ENCODE measurements at regions not wholly inside any gene's neighbourhood (a gene's known extent, or its start where the extent isn't known, plus 50 kb on each side); places are given as distances from the start of the nearest gene placed in this dataset.

DNA sequence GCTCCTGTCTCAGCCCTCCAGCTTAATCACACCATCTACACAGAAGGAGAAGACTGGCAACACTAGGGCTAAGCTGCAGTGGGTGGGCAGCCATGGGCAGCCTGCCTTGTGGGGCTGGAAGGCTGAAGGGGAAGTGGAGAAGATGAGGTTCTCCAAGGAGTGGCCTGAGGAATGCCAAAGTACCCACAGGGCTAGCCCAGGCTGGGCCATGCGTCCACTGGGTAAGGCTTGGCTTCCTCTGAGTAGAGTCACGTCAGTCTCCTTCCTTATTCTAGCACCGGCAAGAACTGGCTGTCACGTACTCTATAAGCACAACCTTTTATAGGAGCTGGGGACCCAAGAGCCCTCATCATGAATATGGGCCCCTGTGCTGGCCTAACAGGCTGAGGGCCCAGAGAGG lies 110.6 kb upstream of the SIRPA start:
- no peaks in the 10 kb centered on the region for H3K9me3 ChIP-seq (ENCODE audit: control insufficient read depth, low read length)
- H3K4ac ChIP-seq (ENCODE audit: low read depth in 1 of 2, low read length in 2 of 2), result no peak overlapping the region
- H3K4me1 ChIP-seq (ENCODE audit: control insufficient read depth, insufficient read depth, low read depth, low read length), result no peaks in the 10 kb centered on the region
- H3K9ac ChIP-seq (ENCODE audit: low read length), result no peak overlapping the region
- no peak overlapping the region for H4K8ac ChIP-seq (ENCODE audit: low read length)
- H3K79me1 ChIP-seq (replicated peaks; ENCODE audit: low read length, poor library complexity, severe bottlenecking), result no peaks in the 10 kb centered on the region
- H2AFZ ChIP-seq (ENCODE audit: low read depth, low read length), result no peak overlapping the region
- no peak overlapping the region for H3K23ac ChIP-seq (ENCODE audit: low read length in 2 of 2)
- no peak overlapping the region for H3K18ac ChIP-seq (ENCODE audit: low read depth in 1 of 2, low read length in 2 of 2)
- no peak overlapping the region for H4K91ac ChIP-seq (ENCODE audit: low read length)
- H3K4me2 ChIP-seq (ENCODE audit: low read length, poor library complexity, severe bottlenecking), result no peak overlapping the region
- WGBS, result 82% methylated on average over 4 of the region's 4 CpGs
- H2BK120ac ChIP-seq (ENCODE audit: low read depth, low read length), result no peak overlapping the region
- H3K36me3 ChIP-seq (ENCODE audit: control insufficient read depth in 1 of 2, insufficient read depth in 2 of 2, low read depth in 1 of 2, low read length in 2 of 2), result no peaks in the 10 kb centered on the region
- no peak overlapping the region for H2AK5ac ChIP-seq (ENCODE audit: low read length, severe bottlenecking)
- H3K27me3 ChIP-seq (ENCODE audit: control insufficient read depth in 1 of 2, insufficient read depth in 1 of 2, low read length in 2 of 2), result peaks cover 64 to 91% of the 10 kb centered on the region in 2 experiments
- no peak overlapping the region for H2BK12ac ChIP-seq (ENCODE audit: low read length in 2 of 2)
- no peak overlapping the region for H2BK5ac ChIP-seq (ENCODE audit: low read depth, low read length, poor library complexity, severe bottlenecking)
- no peak overlapping the region for H3K27ac ChIP-seq (ENCODE audit: low read length, poor library complexity, severe bottlenecking)
- H3K14ac ChIP-seq (ENCODE audit: low read length in 2 of 2), result no peak overlapping the region
- H2BK15ac ChIP-seq (ENCODE audit: low read depth, poor library complexity, severe bottlenecking), result no peak overlapping the region
- DNase-seq, result no peak
- H3K4me3 ChIP-seq (ENCODE audit: insufficient read depth in 1 of 2, low read depth in 1 of 2, low read length in 2 of 2), result no peak overlapping the region

DNA sequence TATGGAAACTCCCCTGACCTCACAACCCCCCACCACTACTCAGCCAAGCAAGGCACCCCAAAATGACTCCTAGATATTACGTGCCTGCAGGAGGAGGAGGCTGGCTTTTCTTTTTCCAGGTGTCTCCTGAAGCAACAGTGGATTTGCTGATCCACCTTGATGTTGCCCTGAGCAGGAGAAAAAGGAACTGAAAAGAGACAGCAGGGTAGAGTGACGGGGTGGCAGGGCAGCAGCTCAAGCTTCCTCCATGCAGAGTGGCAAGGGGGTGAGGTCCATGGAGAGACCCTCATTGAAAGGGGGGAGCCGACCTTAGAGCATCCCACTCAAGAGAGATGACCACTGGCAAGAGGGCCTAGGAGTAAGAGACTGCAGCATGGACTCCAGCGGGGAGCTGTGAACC lies 112.0 kb upstream of the SIRPA start:
- DNase-seq, result no peak

GRCh38 chr20:1782181-1782580 lies 113.0 kb upstream of the SIRPA start:
- H3K4me1 ChIP-seq (ENCODE audit: control insufficient read depth, insufficient read depth, low read depth, low read length), result peaks cover 3% of the 10 kb centered on the region
- no peak overlapping the region for H3K4ac ChIP-seq (ENCODE audit: low read depth in 1 of 2, low read length in 2 of 2)
- H3K27ac ChIP-seq (ENCODE audit: low read length, poor library complexity, severe bottlenecking), result no peak overlapping the region
- H3K36me3 ChIP-seq (ENCODE audit: control insufficient read depth in 1 of 2, insufficient read depth in 2 of 2, low read depth in 1 of 2, low read length in 2 of 2), result peaks cover 0 to 3% of the 10 kb centered on the region in 2 experiments
- no peak overlapping the region for H4K8ac ChIP-seq (ENCODE audit: low read length)
- H3K79me1 ChIP-seq (replicated peaks; ENCODE audit: low read length, poor library complexity, severe bottlenecking), result no peaks in the 10 kb centered on the region
- no peak overlapping the region for H2BK12ac ChIP-seq (ENCODE audit: low read length in 2 of 2)
- H3K4me2 ChIP-seq (ENCODE audit: low read length, poor library complexity, severe bottlenecking), result no peak overlapping the region
- no peak overlapping the region for H4K91ac ChIP-seq (ENCODE audit: low read length)
- no peak overlapping the region for H3K4me3 ChIP-seq (ENCODE audit: insufficient read depth in 1 of 2, low read depth in 1 of 2, low read length in 2 of 2)
- WGBS, result 77% methylated on average over 3 of the region's 3 CpGs
- H2AFZ ChIP-seq (ENCODE audit: low read depth, low read length), result no peak overlapping the region
- H2BK15ac ChIP-seq (ENCODE audit: low read depth, poor library complexity, severe bottlenecking), result no peak overlapping the region
- no peak for DNase-seq
- no peak overlapping the region for H3K23ac ChIP-seq (ENCODE audit: low read length in 2 of 2)
- no peak overlapping the region for H2BK120ac ChIP-seq (ENCODE audit: low read depth, low read length)
- H2AK5ac ChIP-seq (ENCODE audit: low read length, severe bottlenecking), result no peak overlapping the region
- peaks cover 47 to 68% of the 10 kb centered on the region in 2 experiments for H3K27me3 ChIP-seq (ENCODE audit: control insufficient read depth in 1 of 2, insufficient read depth in 1 of 2, low read length in 2 of 2)
- no peak overlapping the region for H2BK5ac ChIP-seq (ENCODE audit: low read depth, low read length, poor library complexity, severe bottlenecking)
- H3K14ac ChIP-seq (ENCODE audit: low read length in 2 of 2), result no peak overlapping the region
- no peak overlapping the region for H3K9ac ChIP-seq (ENCODE audit: low read length)
- no peak overlapping the region for H3K18ac ChIP-seq (ENCODE audit: low read depth in 1 of 2, low read length in 2 of 2)
- H3K9me3 ChIP-seq (ENCODE audit: control insufficient read depth, low read length), result no peaks in the 10 kb centered on the region

More for the DNA sequence above, 112.0 kb upstream of the SIRPA start:
- Histone ChIP-seq H2BK12ac (ENCODE audit: low read length in 2 of 2) (no peak overlapping the region), H3K4me3 (ENCODE audit: insufficient read depth in 1 of 2, low read depth in 1 of 2, low read length in 2 of 2) (no peak overlapping the region), H3K27ac (ENCODE audit: low read length, poor library complexity, severe bottlenecking) (no peak overlapping the region), H2BK120ac (ENCODE audit: low read depth, low read length) (no peak overlapping the region), H4K91ac (ENCODE audit: low read length) (no peak overlapping the region), H3K4ac (ENCODE audit: low read depth in 1 of 2, low read length in 2 of 2) (no peak overlapping the region), H2AFZ (ENCODE audit: low read depth, low read length) (no peak overlapping the region), H2AK5ac (ENCODE audit: low read length, severe bottlenecking) (no peak overlapping the region), H3K9ac (ENCODE audit: low read length) (no peak overlapping the region), H3K14ac (ENCODE audit: low read length in 2 of 2) (no peak overlapping the region), H2BK15ac (ENCODE audit: low read depth, poor library complexity, severe bottlenecking) (no peak overlapping the region), H3K36me3 (ENCODE audit: control insufficient read depth in 1 of 2, insufficient read depth in 2 of 2, low read depth in 1 of 2, low read length in 2 of 2) (peaks cover 0 to 3% of the 10 kb centered on the region in 2 experiments), H3K4me2 (ENCODE audit: low read length, poor library complexity, severe bottlenecking) (no peak overlapping the region), H3K27me3 (ENCODE audit: control insufficient read depth in 1 of 2, insufficient read depth in 1 of 2, low read length in 2 of 2) (peaks cover 56 to 79% of the 10 kb centered on the region in 2 experiments), H3K23ac (ENCODE audit: low read length in 2 of 2) (no peak overlapping the region), H3K18ac (ENCODE audit: low read depth in 1 of 2, low read length in 2 of 2) (no peak overlapping the region), H3K4me1 (ENCODE audit: control insufficient read depth, insufficient read depth, low read depth, low read length) (peaks cover 3% of the 10 kb centered on the region), H4K8ac (ENCODE audit: low read length) (no peak overlapping the region), H3K79me1 (replicated peaks; ENCODE audit: low read length, poor library complexity, severe bottlenecking) (no peaks in the 10 kb centered on the region), H2BK5ac (ENCODE audit: low read depth, low read length, poor library complexity, severe bottlenecking) (no peak overlapping the region), H3K9me3 (ENCODE audit: control insufficient read depth, low read length) (no peaks in the 10 kb centered on the region)
- 63% methylated on average over 4 of the region's 4 CpGs for WGBS

DNA sequence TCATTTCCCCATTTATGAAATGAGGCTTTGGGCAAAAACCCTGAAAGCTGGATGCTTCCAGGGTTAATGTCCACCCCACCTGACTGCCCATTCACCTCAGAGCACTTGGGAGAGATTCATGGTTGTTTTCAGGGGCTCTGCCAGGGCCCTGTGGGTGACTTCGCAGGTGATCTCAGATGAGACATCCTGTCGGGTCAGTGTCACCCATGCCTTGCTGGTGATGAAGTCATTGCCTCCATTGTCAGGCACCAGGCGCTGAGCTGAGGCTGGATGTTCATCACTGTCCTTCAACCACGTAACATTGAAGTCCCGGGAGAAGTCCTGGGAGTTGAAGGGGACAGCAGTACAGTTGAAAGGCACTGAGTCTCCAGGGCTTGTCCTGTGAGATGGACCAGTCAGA lies 115.6 kb upstream of the SIRPA start:
- H3K36me3 ChIP-seq (ENCODE audit: control insufficient read depth in 1 of 2, insufficient read depth in 2 of 2, low read depth in 1 of 2, low read length in 2 of 2), result peaks cover 0 to 3% of the 10 kb centered on the region in 2 experiments
- no peak overlapping the region for H3K4me3 ChIP-seq (ENCODE audit: insufficient read depth in 1 of 2, low read depth in 1 of 2, low read length in 2 of 2)
- H2BK12ac ChIP-seq (ENCODE audit: low read length in 2 of 2), result no peak overlapping the region
- H4K8ac ChIP-seq (ENCODE audit: low read length), result no peak overlapping the region
- no peak overlapping the region for H3K9ac ChIP-seq (ENCODE audit: low read length)
- no peak for DNase-seq
- no peak overlapping the region for H3K14ac ChIP-seq (ENCODE audit: low read length in 2 of 2)
- H2BK120ac ChIP-seq (ENCODE audit: low read depth, low read length), result no peak overlapping the region
- H3K4me1 ChIP-seq (ENCODE audit: control insufficient read depth, insufficient read depth, low read depth, low read length), result peaks cover 13% of the 10 kb centered on the region
- no peak overlapping the region for H3K4me2 ChIP-seq (ENCODE audit: low read length, poor library complexity, severe bottlenecking)
- WGBS, result 90% methylated on average over 5 of the region's 5 CpGs
- no peak overlapping the region for H3K27ac ChIP-seq (ENCODE audit: low read length, poor library complexity, severe bottlenecking)
- H3K23ac ChIP-seq (ENCODE audit: low read length in 2 of 2), result no peak overlapping the region
- H3K4ac ChIP-seq (ENCODE audit: low read depth in 1 of 2, low read length in 2 of 2), result no peak overlapping the region
- H2BK5ac ChIP-seq (ENCODE audit: low read depth, low read length, poor library complexity, severe bottlenecking), result no peak overlapping the region
- H3K79me1 ChIP-seq (replicated peaks; ENCODE audit: low read length, poor library complexity, severe bottlenecking), result peaks cover 5% of the 10 kb centered on the region
- H2AK5ac ChIP-seq (ENCODE audit: low read length, severe bottlenecking), result no peak overlapping the region
- no peak overlapping the region for H2AFZ ChIP-seq (ENCODE audit: low read depth, low read length)
- no peaks in the 10 kb centered on the region for H3K9me3 ChIP-seq (ENCODE audit: control insufficient read depth, low read length)
- peaks cover 26 to 44% of the 10 kb centered on the region in 2 experiments for H3K27me3 ChIP-seq (ENCODE audit: control insufficient read depth in 1 of 2, insufficient read depth in 1 of 2, low read length in 2 of 2)
- no peak overlapping the region for H4K91ac ChIP-seq (ENCODE audit: low read length)
- H3K18ac ChIP-seq (ENCODE audit: low read depth in 1 of 2, low read length in 2 of 2), result no peak overlapping the region
- no peak overlapping the region for H2BK15ac ChIP-seq (ENCODE audit: low read depth, poor library complexity, severe bottlenecking)

All from mesenchymal stem cell (in vitro differentiated cells and primary cell).